HG03135 (cell line): ENCODE measurements at regions not wholly inside any gene's neighbourhood (a gene's known extent, or its start where the extent isn't known, plus 50 kb on each side); places are given as distances from the start of the nearest gene placed in this dataset.

Experiments
- ATAC-seq: cut with Tn5 transposase; IDR thresholded peaks from one replicate; pipeline ENCODE4 v1.9.1; 2021; ENCODE audit warnings: mild to moderate bottlenecking, moderate library complexity; ENCODE audit not compliant: unreplicated experiment

- no peak for ATAC-seq
Observed at GRCh38 chr3:76061654-76062053, 276.3 kb upstream of the ZNF717 start.

- no peak for ATAC-seq
Observed at GRCh38 chr3:76063019-76063418, 277.7 kb upstream of the ZNF717 start.

GRCh38 chr3:76063811-76064210 lies 278.5 kb upstream of the ZNF717 start:
- no peak for ATAC-seq

GRCh38 chr3:76065964-76066363 lies 280.6 kb upstream of the ZNF717 start:
- no peak for ATAC-seq

GRCh38 chr3:76078101-76078500 lies 292.8 kb upstream of the ZNF717 start:
- ATAC-seq, result no peak

GRCh38 chr3:76083992-76084391 lies 298.6 kb upstream of the ZNF717 start:
- ATAC-seq, result no peak

GRCh38 chr3:76096036-76096435 lies 310.7 kb upstream of the ZNF717 start:
- ATAC-seq, result no peak

GRCh38 chr3:76096836-76097588 lies 311.7 kb upstream of the ZNF717 start:
- no peak for ATAC-seq

GRCh38 chr3:76097589-76097969 lies 312.2 kb upstream of the ZNF717 start:
- ATAC-seq, result no peak

GRCh38 chr3:76099956-76100355 lies 314.6 kb upstream of the ZNF717 start:
- ATAC-seq, result no peak

GRCh38 chr3:76107935-76108570 lies 322.7 kb upstream of the ZNF717 start:
- ATAC-seq, result no peak

- ATAC-seq, result no peak
Observed at GRCh38 chr3:76111808-76112207, 326.5 kb upstream of the ZNF717 start.

- ATAC-seq, result no peak
Observed at GRCh38 chr3:76122007-76122406, 336.7 kb upstream of the ZNF717 start.

GRCh38 chr3:76129441-76129840 lies 344.1 kb upstream of the ZNF717 start:
- ATAC-seq, result no peak

- no peak for ATAC-seq
Observed at GRCh38 chr3:76131396-76132153, 346.2 kb upstream of the ZNF717 start.

- no peak for ATAC-seq
Observed at GRCh38 chr3:76132154-76132470, 346.8 kb upstream of the ZNF717 start.

- no peak for ATAC-seq
Observed at GRCh38 chr3:76134166-76134565, 348.8 kb upstream of the ZNF717 start.

- ATAC-seq, result no peak
Observed at GRCh38 chr3:76138921-76139320, 353.6 kb upstream of the ZNF717 start.

- no peak for ATAC-seq
Observed at GRCh38 chr3:76147846-76148245, 362.5 kb upstream of the ZNF717 start.

- ATAC-seq, result no peak
Observed at GRCh38 chr3:76152028-76152427, 366.7 kb upstream of the ZNF717 start.

GRCh38 chr3:76161856-76162255 lies 376.5 kb upstream of the ZNF717 start:
- no peak for ATAC-seq

- no peak for ATAC-seq
Observed at GRCh38 chr3:76171647-76172046, 386.3 kb upstream of the ZNF717 start.
